ENCODE measurements at regions not wholly inside any gene's neighbourhood (a gene's known extent, or its start where the extent isn't known, plus 50 kb on each side); places are given as distances from the start of the nearest gene placed in this dataset.
"Not testable (repeated sequence)": the region's sequence is repeated elsewhere in the genome, so short reads cannot be mapped to it uniquely, and the experiment has no call there.

DNA sequence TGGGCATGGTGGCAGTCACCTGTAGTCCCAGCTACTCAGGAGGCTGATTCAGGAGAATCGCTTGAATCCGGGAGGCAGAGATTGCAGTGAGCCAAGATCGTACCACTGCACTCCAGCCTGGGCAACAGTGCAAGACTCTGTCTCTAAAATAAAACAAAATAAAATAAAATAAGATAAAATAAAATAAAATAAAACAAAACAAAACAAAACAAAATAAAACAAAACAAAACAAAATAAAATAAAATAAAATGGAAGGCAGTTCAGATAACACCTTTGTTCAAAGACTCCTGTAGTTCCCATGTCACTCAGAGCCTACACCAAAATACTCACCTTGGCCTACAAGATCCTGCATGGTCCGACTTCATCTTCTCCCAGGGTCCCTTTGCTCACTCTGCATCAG, 61.3 kb downstream of the SYF2 start:
- not testable (repeated sequence) for H3K4me3 ChIP-seq (ENCODE audit: insufficient read depth, low read depth, low read length); DNase-seq

DNA sequence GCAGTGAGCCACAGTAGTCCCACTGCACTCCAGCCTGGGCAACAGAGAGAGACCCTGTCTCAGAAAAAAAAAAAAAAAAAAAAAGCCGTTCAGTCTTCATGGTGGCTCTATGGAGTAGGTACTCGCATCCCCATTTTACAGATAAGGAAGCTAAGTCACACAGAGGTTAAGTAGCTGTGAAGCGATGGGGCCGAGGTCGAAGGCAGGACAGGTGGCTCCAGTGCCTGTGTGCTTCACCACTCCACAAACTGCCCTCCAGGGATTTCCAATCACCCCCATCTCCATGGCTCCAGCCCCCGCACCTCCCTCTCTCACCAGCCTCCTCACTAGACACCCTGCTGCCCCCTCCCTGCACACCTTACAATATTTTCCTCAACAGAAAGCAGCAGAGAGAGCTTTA, 61.9 kb downstream of the SYF2 start:
- DNase-seq, result no peak
- H3K36me3 ChIP-seq (replicated peaks; ENCODE audit: control insufficient read depth, insufficient read depth, low read length), result no peaks in the 10 kb centered on the region
- H3K4me3 ChIP-seq (ENCODE audit: insufficient read depth, low read depth, low read length), result no peak overlapping the region
- H3K27me3 ChIP-seq (ENCODE audit: control insufficient read depth, insufficient read depth, low read length), result no peaks in the 10 kb centered on the region; the same call in 1 of the 2 replicates

More for the DNA sequence above, 61.3 kb downstream of the SYF2 start:
- not testable (repeated sequence) for H3K36me3 ChIP-seq (replicated peaks; ENCODE audit: control insufficient read depth, insufficient read depth, low read length); H3K27me3 ChIP-seq (ENCODE audit: control insufficient read depth, insufficient read depth, low read length)

DNA sequence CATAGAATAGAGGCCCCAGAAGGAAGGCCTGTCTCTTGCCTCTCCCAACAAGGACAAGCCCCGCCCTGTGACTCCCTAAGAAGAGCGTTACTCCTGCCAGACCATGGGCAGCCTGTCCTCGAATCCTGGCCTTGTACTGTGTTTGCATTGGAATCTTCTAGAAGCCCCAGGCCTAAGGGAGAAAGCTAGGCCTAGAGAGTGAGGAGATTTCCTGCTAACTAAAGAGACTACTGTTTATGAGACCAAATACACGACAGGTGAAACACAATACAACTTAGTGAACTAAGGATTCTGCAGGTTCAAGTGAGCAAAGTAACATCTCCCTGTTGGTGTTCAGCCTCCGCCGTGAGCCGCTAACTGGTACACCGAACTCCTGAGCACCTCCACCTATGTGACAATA, 62.7 kb downstream of the SYF2 start:
- no peaks in the 10 kb centered on the region; the same call in 1 of the 2 replicates for H3K27me3 ChIP-seq (ENCODE audit: control insufficient read depth, insufficient read depth, low read length)
- no peak for DNase-seq
- no peak overlapping the region for H3K4me3 ChIP-seq (ENCODE audit: insufficient read depth, low read depth, low read length)
- no peaks in the 10 kb centered on the region for H3K36me3 ChIP-seq (replicated peaks; ENCODE audit: control insufficient read depth, insufficient read depth, low read length)

DNA sequence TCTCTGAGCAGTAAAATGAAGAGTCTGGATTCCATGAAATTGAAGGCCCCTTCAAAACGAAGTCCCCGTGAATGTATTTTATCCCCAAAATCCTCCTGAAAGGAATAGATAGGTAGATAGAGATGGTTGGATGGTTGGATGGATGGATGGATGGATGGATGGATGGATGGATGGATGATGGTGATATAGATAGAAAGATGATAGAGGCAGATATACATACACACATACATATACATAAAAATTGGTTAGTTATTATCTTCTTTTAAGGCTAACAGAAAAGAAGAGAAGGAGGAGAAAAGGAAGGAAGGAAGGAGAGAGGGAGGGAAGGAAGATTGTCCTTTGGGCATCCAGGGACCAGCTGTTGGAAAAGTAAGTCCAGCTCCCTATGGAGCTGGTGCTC, 63.1 kb downstream of the SYF2 start:
- no peak for DNase-seq
- Histone ChIP-seq H3K27me3 (ENCODE audit: control insufficient read depth, insufficient read depth, low read length) (no peaks in the 10 kb centered on the region; the same call in 1 of the 2 replicates), H3K36me3 (replicated peaks; ENCODE audit: control insufficient read depth, insufficient read depth, low read length) (no peaks in the 10 kb centered on the region), H3K4me3 (ENCODE audit: insufficient read depth, low read depth, low read length) (no peak overlapping the region)

DNA sequence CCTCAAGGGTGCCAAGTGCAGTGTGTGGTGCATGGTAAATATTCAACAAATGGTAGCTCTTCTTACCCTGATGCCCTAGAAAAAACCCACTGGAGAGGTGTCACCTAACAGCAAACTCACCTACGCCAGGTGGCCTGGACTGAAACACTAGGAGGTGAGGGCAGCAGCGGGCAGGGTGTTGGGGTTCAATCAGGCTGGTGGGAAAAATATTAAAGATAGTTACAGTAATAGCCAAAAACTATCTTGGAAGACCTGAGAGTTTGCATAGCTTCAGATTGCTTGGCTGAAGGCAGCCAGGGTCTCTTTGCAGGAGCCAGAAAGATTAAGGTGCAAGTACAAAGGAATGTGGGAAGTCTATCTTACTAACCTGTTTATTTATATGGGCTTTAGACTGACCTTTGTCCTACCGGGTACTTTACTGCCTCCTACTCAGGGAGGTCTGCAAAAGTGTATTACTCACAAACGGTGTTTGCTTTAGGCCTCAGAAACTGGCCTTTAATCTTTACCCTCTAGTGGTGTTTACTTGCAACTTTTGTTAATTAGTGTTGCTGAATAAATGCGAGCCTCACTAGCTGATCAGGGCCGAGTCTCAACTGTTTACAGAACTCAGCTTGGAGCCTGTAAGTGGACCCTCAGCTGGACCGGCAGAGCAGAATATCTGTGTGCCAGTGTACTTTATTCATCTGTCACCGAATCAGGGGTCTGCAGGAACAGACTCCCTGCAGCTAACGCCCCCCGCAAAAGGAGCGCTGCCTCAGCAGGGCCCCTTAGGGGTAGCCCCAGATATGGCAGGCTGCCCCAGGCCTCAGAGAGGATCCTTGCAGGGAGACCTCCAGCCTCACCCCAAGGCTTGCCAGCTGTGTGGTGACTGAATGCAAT, 63.9 kb downstream of the SYF2 start:
- Histone ChIP-seq H3K36me3 (replicated peaks; ENCODE audit: control insufficient read depth, insufficient read depth, low read length) (no peaks in the 10 kb centered on the region), H3K4me3 (ENCODE audit: insufficient read depth, low read depth, low read length) (no peak overlapping the region), H3K27me3 (ENCODE audit: control insufficient read depth, insufficient read depth, low read length) (no peaks in the 10 kb centered on the region; the same call in 1 of the 2 replicates)
- no peak for DNase-seq

DNA sequence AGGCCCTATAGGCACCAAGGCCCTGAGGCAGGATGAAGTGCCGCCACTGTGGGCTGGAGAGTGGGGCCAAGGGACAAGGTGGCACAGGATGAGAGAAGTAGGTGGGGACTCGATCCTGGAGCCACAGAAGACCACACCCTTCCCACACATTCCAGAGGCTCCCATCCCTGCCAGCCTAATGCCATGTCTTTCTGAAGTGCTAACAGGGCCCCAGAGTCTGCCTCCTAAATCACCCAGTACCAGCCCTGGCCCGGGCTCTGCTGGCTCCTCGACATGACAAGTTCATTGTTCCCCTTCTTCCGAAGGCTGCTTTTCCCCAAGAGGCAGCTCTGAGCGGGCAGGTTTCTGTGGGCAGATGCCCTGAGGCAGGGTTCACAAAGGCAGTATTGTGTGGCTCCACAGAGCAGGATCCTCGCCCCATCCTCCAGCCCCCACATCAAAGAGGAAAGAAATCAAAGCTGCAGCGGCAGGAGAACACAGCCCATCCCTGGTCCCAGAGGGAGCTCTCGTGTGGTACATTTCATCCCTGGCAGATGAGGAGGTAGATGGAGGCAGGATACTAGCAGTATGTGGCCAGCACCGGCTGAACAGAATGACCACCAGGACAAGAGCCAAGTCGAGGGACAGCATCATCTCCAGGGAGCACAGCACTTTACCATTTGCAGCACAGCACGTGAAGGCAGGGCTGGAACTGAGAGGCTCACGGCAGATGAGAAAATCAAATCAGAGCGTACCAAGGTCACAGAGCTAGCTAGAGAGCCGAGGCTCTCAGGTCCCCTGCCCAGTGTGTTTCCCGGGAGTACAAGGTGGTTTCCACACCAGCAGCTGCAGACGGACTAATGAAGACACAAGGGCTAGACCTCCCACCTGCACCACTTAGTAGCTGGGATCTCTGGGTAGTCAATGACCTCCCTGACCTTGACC, 64.8 kb downstream of the SYF2 start:
- no peak overlapping the region for H3K4me3 ChIP-seq (ENCODE audit: insufficient read depth, low read depth, low read length)
- no peak for DNase-seq
- H3K36me3 ChIP-seq (replicated peaks; ENCODE audit: control insufficient read depth, insufficient read depth, low read length), result no peaks in the 10 kb centered on the region

DNA sequence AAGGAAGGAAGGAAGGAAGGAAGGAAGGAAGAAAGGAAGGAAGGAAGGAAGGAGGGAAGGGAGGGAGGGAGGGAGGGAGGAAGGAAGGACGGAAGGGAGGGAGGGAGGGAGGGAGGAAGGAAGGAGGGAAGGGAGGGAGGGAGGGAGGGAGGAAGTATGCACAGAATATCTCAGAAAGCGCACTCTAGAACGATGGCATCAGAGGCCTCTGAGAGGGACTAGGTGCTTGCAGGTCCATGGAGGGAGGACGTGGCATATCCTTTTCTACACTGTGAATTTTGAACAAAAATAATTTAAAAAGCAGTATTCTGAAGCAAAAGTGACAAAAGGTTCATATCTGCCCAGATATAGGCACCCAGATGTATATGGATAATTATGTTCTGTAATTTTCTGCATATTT, 65.5 kb downstream of the SYF2 start:
- Histone ChIP-seq H3K4me3 (ENCODE audit: insufficient read depth, low read depth, low read length) (no peak overlapping the region), H3K36me3 (replicated peaks; ENCODE audit: control insufficient read depth, insufficient read depth, low read length) (no peaks in the 10 kb centered on the region), H3K27me3 (ENCODE audit: control insufficient read depth, insufficient read depth, low read length) (no peaks in the 10 kb centered on the region; the same call in 1 of the 2 replicates)
- DNase-seq, result no peak

More for the DNA sequence above, 64.8 kb downstream of the SYF2 start:
- no peaks in the 10 kb centered on the region; the same call in 1 of the 2 replicates for H3K27me3 ChIP-seq (ENCODE audit: control insufficient read depth, insufficient read depth, low read length)

DNA sequence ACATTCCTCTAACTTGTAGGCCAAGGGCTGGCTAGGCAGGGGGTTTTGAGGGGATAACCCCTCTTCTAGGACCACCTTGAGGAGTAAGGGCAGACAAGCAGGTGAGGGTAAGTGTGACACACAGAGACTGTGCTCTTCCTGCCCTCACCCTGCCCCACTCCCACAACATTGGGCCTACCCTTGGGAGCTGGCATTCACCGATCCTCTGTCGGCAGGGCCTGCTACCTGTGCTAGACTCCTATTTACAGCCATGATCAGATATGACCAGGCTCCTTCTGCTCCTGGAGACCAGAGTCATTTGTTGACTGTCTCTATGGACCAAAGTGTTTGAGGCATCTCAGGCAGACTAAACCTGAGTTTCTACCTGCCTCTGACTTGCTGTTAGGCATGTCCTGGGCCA, 68.3 kb downstream of the SYF2 start:
- no peak overlapping the region for H3K4me3 ChIP-seq (ENCODE audit: insufficient read depth, low read depth, low read length)
- DNase-seq, result no peak
- H3K27me3 ChIP-seq (ENCODE audit: control insufficient read depth, insufficient read depth, low read length), result no peaks in the 10 kb centered on the region
- no peaks in the 10 kb centered on the region for H3K36me3 ChIP-seq (replicated peaks; ENCODE audit: control insufficient read depth, insufficient read depth, low read length)

DNA sequence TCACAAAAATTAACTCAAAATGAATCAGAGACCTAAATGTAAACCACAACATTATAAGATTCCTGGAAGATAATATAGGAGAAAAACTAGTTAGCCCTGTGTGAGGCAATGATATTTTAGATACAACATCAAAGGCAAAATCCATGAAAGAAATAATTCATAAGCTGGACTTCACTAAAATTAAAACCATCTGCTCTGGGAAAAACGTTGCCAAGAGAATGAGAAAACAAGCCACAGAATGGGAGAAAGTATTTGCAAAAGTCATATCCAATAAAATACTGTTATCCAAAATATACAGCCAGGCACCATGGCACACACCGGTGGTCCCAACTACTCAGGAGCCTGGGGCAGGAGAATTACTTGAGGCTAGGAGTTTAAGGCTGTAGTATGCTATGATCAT, 70.3 kb downstream of the SYF2 start:
- no peak for DNase-seq
- no peaks in the 10 kb centered on the region for H3K27me3 ChIP-seq (ENCODE audit: control insufficient read depth, insufficient read depth, low read length)
- no peaks in the 10 kb centered on the region for H3K36me3 ChIP-seq (replicated peaks; ENCODE audit: control insufficient read depth, insufficient read depth, low read length)
- H3K4me3 ChIP-seq (ENCODE audit: insufficient read depth, low read depth, low read length), result no peak overlapping the region

DNA sequence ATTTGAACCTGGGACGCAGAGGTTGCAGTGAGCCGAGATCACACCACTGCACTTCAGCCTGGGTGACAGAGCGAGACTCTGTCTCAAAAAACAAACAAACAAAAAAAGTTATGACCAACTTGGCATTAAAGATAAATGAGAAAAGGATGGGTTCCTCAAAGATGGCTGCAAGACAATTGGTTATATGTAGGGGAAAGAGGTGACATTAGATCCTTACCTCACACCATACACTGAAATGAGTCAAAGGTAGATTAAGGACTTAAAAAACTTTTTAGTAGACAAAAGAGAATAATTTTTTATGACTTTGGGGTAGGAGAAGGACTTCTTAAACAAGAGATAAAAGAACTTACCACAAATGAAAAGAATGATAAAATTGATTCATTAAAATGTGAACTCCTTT, 74.5 kb downstream of the SYF2 start:
- no peak for DNase-seq
- Histone ChIP-seq H3K36me3 (replicated peaks; ENCODE audit: control insufficient read depth, insufficient read depth, low read length) (no peaks in the 10 kb centered on the region), H3K27me3 (ENCODE audit: control insufficient read depth, insufficient read depth, low read length) (no peaks in the 10 kb centered on the region)

DNA sequence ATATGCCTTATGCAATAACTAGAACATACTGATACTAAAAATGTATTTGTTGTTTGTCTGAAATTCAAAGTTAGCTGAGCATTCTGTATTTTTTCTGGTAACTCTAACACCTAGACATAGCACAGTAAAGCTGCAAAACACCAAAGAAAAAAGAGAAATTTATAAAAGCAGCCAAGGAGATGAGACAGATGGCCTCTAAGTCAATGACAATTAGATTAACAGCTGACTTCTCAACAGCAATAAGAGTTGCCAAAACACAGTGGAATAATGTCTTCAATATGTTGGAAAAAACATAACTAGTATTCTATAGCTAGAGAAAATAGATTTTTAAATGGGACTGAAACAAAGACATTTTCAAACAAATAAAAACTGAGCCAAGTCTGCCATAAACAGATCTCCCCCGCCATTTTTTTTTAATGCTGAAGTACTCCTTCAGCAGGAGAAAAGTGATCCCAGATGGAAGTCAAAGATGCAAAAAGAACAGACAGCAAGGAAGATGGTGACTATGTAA, 81.3 kb downstream of the SYF2 start:
- no peaks in the 10 kb centered on the region for H3K27me3 ChIP-seq (ENCODE audit: control insufficient read depth, insufficient read depth, low read length)
- no peak for DNase-seq
- H3K4me3 ChIP-seq (ENCODE audit: insufficient read depth, low read depth, low read length), result no peak overlapping the region
- no peaks in the 10 kb centered on the region for H3K36me3 ChIP-seq (replicated peaks; ENCODE audit: control insufficient read depth, insufficient read depth, low read length)

More for the DNA sequence above, 74.5 kb downstream of the SYF2 start:
- no peak overlapping the region for H3K4me3 ChIP-seq (ENCODE audit: insufficient read depth, low read depth, low read length)

DNA sequence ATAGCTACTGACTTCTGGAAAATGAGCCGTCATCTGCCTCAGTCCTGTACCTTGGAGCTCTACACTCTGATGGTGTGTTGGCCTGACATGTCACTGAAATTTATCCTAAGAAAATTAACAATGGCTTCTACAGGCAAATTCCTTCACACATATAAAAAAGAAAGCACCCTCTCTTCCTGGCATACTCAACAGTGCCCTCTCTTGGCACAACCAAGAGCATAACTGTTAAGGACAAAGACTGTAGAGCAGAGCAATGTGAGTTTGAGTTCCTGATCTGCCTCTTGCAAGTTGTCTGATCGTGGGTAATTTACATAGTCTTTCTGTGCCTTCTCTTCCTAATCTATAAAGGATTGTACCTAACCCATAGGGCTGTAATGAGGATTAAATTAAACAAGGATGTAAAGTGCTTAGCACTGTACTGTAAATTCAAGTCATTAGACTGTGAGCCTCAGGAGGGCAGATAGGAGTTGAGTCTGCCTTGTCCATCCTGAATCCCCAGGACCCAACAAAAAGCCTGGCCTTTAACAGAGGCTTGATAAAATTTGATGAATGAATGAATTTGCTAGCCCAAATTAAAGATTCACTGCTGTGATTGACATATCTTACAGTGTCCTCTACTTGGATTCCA, 83.5 kb downstream of the SYF2 start:
- no peaks in the 10 kb centered on the region for H3K27me3 ChIP-seq (ENCODE audit: control insufficient read depth, insufficient read depth, low read length)

DNA sequence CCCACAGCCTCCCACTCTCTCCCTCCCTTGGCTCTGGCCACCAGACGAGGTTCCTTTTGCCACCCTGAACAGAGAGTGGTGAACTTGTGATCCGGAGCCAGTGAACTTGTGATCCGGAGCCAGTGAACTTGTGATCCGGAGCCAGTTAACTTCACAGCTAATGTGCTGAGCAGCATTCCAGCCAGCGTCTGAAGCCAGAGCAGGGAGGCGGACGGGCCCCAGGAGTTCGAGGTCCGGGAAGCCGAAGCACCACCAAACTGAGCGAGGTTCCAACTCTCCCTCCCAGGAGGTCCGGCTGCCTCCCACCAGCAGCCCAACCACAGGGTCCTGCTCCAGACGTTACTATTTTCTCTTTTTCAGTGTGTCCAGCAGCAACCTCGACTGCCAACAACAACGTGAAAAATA, 85.8 kb downstream of the SYF2 start:
- DNase-seq, result peak; percentile 12
- Histone ChIP-seq H3K36me3 (replicated peaks; ENCODE audit: control insufficient read depth, insufficient read depth, low read length) (no peaks in the 10 kb centered on the region), H3K4me3 (ENCODE audit: insufficient read depth, low read depth, low read length) (no peak overlapping the region), H3K27me3 (ENCODE audit: control insufficient read depth, insufficient read depth, low read length) (no peaks in the 10 kb centered on the region)

More for the DNA sequence above, 83.5 kb downstream of the SYF2 start:
- DNase-seq, result peak; percentile 69
- H3K36me3 ChIP-seq (replicated peaks; ENCODE audit: control insufficient read depth, insufficient read depth, low read length), result no peaks in the 10 kb centered on the region
- H3K4me3 ChIP-seq (ENCODE audit: insufficient read depth, low read depth, low read length), result no peak overlapping the region

DNA sequence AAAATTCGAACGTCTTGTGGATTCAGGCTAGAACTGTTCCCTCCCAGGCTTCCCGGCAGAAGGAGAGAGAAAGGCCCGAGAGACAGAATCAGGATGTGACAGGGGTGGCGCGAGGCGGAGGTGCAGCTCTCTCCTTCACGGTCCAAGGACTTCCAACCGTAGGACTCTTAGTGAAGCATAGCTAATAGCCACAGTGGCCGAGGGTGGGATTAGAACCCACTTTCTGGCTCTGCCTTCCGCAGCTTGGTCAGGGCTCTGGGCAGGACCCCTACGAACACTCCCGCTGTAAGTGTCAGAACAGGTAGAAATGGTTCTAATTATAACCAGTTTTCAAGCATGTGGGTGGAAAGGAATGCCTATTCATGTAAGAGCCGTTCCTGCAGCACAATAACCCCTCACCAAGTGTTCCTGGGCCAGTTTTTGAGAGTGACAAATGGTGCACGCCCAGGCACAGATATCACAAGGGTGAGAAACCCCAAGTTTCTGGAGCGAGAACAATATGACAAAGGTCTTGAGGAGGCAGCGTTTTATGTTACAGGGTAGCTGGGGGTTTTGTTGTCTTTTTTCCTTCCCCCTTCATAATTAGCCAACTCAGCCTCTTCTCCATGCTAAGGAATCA, 86.4 kb downstream of the SYF2 start:
- H3K27me3 ChIP-seq (ENCODE audit: control insufficient read depth, insufficient read depth, low read length), result no peaks in the 10 kb centered on the region
- H3K4me3 ChIP-seq (ENCODE audit: insufficient read depth, low read depth, low read length), result no peak overlapping the region
- DNase-seq, result peak; percentile 20
- H3K36me3 ChIP-seq (replicated peaks; ENCODE audit: control insufficient read depth, insufficient read depth, low read length), result no peaks in the 10 kb centered on the region

Data from H7 (cell line).